OCI-LY7 (cell line): ENCODE measurements at regions not wholly inside any gene's neighbourhood (a gene's known extent, or its start where the extent isn't known, plus 50 kb on each side); places are given as distances from the start of the nearest gene placed in this dataset.

ENCODE experiments used
- EZH2phosphoT487 ChIP-seq: fragments of 200-600 bp; sonication (generic); IDR thresholded peaks from 2 replicates; pipeline ENCODE4 v1.6.1; 2018; ENCODE audit warnings: low read depth, borderline replicate concordance, mild to moderate bottlenecking, mixed run types, antibody characterized with exemption, low read length, moderate library complexity, mixed read lengths
- TF ChIP-seq, protein P1 (sequence below): fragments of 200-600 bp; sonication (generic); conservative IDR thresholded peaks from 2 replicates; pipeline ENCODE4 v1.5.1; 2014; ENCODE audit warnings: mild to moderate bottlenecking, antibody characterized with exemption, low read length, moderate library complexity, mixed read lengths

DNA sequence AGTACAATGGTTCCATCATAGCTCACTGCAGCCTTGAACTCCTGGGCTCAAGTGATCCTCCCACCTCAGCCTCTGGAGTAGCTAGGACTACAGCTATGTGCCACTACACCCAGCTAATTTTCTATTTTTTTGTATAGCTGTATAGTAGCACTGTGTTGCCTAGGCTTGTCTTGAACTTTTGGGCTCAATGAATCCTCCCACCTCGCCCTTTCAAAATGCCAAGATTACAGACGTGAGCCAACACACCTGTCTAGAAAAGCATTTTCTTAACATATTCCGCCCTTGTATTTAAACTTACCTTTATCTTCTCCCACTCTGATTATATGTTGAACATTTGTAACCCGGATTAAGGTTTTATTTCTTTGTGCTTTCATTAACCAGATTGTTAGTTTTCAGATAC lies 750.7 kb upstream of the GCFC2 start:
- TF ChIP-seq, protein P1, sequence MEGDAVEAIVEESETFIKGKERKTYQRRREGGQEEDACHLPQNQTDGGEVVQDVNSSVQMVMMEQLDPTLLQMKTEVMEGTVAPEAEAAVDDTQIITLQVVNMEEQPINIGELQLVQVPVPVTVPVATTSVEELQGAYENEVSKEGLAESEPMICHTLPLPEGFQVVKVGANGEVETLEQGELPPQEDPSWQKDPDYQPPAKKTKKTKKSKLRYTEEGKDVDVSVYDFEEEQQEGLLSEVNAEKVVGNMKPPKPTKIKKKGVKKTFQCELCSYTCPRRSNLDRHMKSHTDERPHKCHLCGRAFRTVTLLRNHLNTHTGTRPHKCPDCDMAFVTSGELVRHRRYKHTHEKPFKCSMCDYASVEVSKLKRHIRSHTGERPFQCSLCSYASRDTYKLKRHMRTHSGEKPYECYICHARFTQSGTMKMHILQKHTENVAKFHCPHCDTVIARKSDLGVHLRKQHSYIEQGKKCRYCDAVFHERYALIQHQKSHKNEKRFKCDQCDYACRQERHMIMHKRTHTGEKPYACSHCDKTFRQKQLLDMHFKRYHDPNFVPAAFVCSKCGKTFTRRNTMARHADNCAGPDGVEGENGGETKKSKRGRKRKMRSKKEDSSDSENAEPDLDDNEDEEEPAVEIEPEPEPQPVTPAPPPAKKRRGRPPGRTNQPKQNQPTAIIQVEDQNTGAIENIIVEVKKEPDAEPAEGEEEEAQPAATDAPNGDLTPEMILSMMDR, result no peak
- TF ChIP-seq EZH2phosphoT487, result no peak
